Natural killer cell (primary cell): ENCODE measurements at regions not wholly inside any gene's neighbourhood (a gene's known extent, or its start where the extent isn't known, plus 50 kb on each side); places are given as distances from the start of the nearest gene placed in this dataset.
"Not testable (repeated sequence)": the region's sequence is repeated elsewhere in the genome, so short reads cannot be mapped to it uniquely, and the experiment has no call there.

Experiments used
- ATAC-seq, 3 donors: fragments of 150-1000 bp in 2 of 3; fragments of 200-7000 bp in 1 of 3; cut with Tn5 transposase; 1 replicate in 1 of 3; 2 replicates in 2 of 3; pipeline ENCODE4 v1.10.0; 2021; ENCODE audit warnings: mild to moderate bottlenecking in 2 of 3, moderate library complexity in 2 of 3
- DNase-seq, 2 donors: peaks; one replicate each; pipeline versions ENCODE4 v3.0.0 to v3.0.0-alpha.2; 2013 to 2021; ENCODE audit warnings: mixed read lengths in 1 of 2
- H3K27ac ChIP-seq: one replicate; pipeline ENCODE4 v1.5.1; 2013; ENCODE audit warnings: mild to moderate bottlenecking, low read length
- H3K27me3 ChIP-seq: one replicate; pipeline ENCODE4 v1.6.1; 2013; ENCODE audit warnings: low read length; ENCODE audit not compliant: control insufficient read depth, insufficient read depth
- H3K36me3 ChIP-seq: one replicate; pipeline ENCODE4 v1.6.1; 2013; ENCODE audit warnings: low read length; ENCODE audit not compliant: control insufficient read depth, insufficient read depth
- H3K4me1 ChIP-seq: one replicate; pipeline ENCODE4 v1.6.1; 2013; ENCODE audit warnings: low read length; ENCODE audit not compliant: control insufficient read depth, insufficient read depth
- H3K4me3 ChIP-seq: one replicate; pipeline ENCODE4 v1.5.1; 2013; ENCODE audit warnings: low read length
- H3K9me3 ChIP-seq: one replicate; pipeline ENCODE4 v1.6.1; 2013; ENCODE audit warnings: low read length; ENCODE audit not compliant: control insufficient read depth, insufficient read depth
- H3K27ac Mint-ChIP-seq, 2 donors: one replicate each; pipeline ENCODE4 v1.8.0; 2022; ENCODE audit warnings: mild to moderate bottlenecking in 2 of 2, mixed read lengths in 2 of 2, moderate library complexity in 1 of 2
- H3K27me3 Mint-ChIP-seq, 2 donors: one replicate each; pipeline ENCODE4 v1.8.0; 2022; ENCODE audit warnings: low read depth in 2 of 2, mixed read lengths in 2 of 2
- H3K36me3 Mint-ChIP-seq: one replicate; pipeline ENCODE4 v1.8.0; 2022; ENCODE audit warnings: mixed read lengths
- H3K4me1 Mint-ChIP-seq, 2 donors: one replicate each; pipeline ENCODE4 v1.8.0; 2022; ENCODE audit warnings: mixed read lengths in 2 of 2
- H3K4me3 Mint-ChIP-seq: one replicate; pipeline ENCODE4 v1.8.0; 2022; ENCODE audit warnings: mild to moderate bottlenecking, moderate library complexity, mixed read lengths
- H3K9me3 Mint-ChIP-seq, 2 donors: one replicate each; pipeline ENCODE4 v1.8.0; 2022; ENCODE audit warnings: mixed read lengths in 2 of 2
- CTCF ChIP-seq: fragments of 200-600 bp; IDR thresholded peaks from one replicate; pipeline ENCODE4 v1.8.0; 2022; ENCODE audit warnings: antibody characterized with exemption
- WGBS: methylation state at CpG from one replicate; pipeline ENCODE4 v1.1.7; 2013; ENCODE audit warnings: missing lambda C conversion rate; ENCODE audit not compliant: insufficient coverage; 5-methylcytosine and 5-hydroxymethylcytosine counted together
- intact Hi-C: fragments of 100-400 bp; cut with micrococcal nuclease; formaldehyde crosslinking; loops from one replicate; pipeline ENCODE4 v1.14.2; 2022

GRCh38 chr6:80519811-80520594 lies 413.5 kb downstream of the BCKDHB start:
- H3K4me1 Mint-ChIP-seq, result peaks cover 7 to 8% of the 10 kb centered on the region in 2 donors
- H3K4me3 Mint-ChIP-seq, result no peak overlapping the region
- no peak for TF ChIP-seq CTCF
- intact Hi-C loops, result no loop called here
- peaks cover 0 to 2% of the 10 kb centered on the region in 2 donors for H3K9me3 Mint-ChIP-seq
- no peaks in the 10 kb centered on the region for H3K4me1 ChIP-seq
- H3K27me3 ChIP-seq, result no peaks in the 10 kb centered on the region
- H3K4me3 ChIP-seq, result no peak overlapping the region
- no peaks in the 10 kb centered on the region for H3K27me3 Mint-ChIP-seq
- whole genome bisulfite sequencing, result 90% methylated on average over 2 of the region's 2 CpGs
- no peaks in the 10 kb centered on the region for H3K9me3 ChIP-seq
- H3K36me3 Mint-ChIP-seq, result no peaks in the 10 kb centered on the region
- no peaks in the 10 kb centered on the region for H3K36me3 ChIP-seq
- H3K27ac ChIP-seq, result no peak overlapping the region
- ATAC-seq, result no peak
- H3K27ac Mint-ChIP-seq, result no peak overlapping the region
- no peak for DNase-seq

GRCh38 chr6:80517525-80517924 lies 411.1 kb downstream of the BCKDHB start:
- Mint-ChIP-seq H3K36me3 (no peaks in the 10 kb centered on the region), H3K27ac (no peak overlapping the region)

GRCh38 chr6:80510521-80510920 lies 404.1 kb downstream of the BCKDHB start:
- H3K4me1 Mint-ChIP-seq, H3K9me3 Mint-ChIP-seq, H3K36me3 Mint-ChIP-seq, H3K4me3 Mint-ChIP-seq, intact Hi-C loops, H3K4me3 ChIP-seq, H3K27me3 ChIP-seq, H3K27ac ChIP-seq, H3K9me3 ChIP-seq, ATAC-seq, H3K27me3 Mint-ChIP-seq, H3K4me1 ChIP-seq, H3K36me3 ChIP-seq, DNase-seq, H3K27ac Mint-ChIP-seq: not testable (repeated sequence)
- WGBS, result no CpG with 5 or more reads among the region's 1 CpG

More at GRCh38 chr6:80517525-80517924, 411.1 kb downstream of the BCKDHB start:
- Mint-ChIP-seq H3K4me3 (no peak overlapping the region), H3K27me3 (no peaks in the 10 kb centered on the region), H3K9me3 (peaks cover 0 to 4% of the 10 kb centered on the region in 2 donors), H3K4me1 (no peaks in the 10 kb centered on the region)
- H3K36me3 ChIP-seq, result no peaks in the 10 kb centered on the region
- no peaks in the 10 kb centered on the region for H3K27me3 ChIP-seq
- no peak overlapping the region for H3K4me3 ChIP-seq
- ATAC-seq, result no peak
- WGBS, result 100% methylated on average over 1 of the region's 2 CpGs
- TF ChIP-seq CTCF, result no peak
- intact Hi-C loops, result no loop called here
- no peaks in the 10 kb centered on the region for H3K4me1 ChIP-seq
- no peak for DNase-seq
- no peak overlapping the region for H3K27ac ChIP-seq
- no peaks in the 10 kb centered on the region for H3K9me3 ChIP-seq

GRCh38 chr6:80508885-80509630 lies 402.6 kb downstream of the BCKDHB start:
- DNase-seq, result no peak
- Mint-ChIP-seq H3K4me1 (no peaks in the 10 kb centered on the region), H3K9me3 (peaks cover 1 to 2% of the 10 kb centered on the region in 2 donors), H3K27me3 (peaks cover 0 to 5% of the 10 kb centered on the region in 2 donors), H3K36me3 (no peaks in the 10 kb centered on the region), H3K4me3 (no peak overlapping the region), H3K27ac (no peak overlapping the region)
- Histone ChIP-seq H3K9me3 (no peaks in the 10 kb centered on the region), H3K27ac (no peak overlapping the region), H3K36me3 (no peaks in the 10 kb centered on the region), H3K4me3 (no peak overlapping the region), H3K27me3 (no peaks in the 10 kb centered on the region), H3K4me1 (no peaks in the 10 kb centered on the region)
- ATAC-seq, result no peak
- intact Hi-C loops, result no loop called here
- TF ChIP-seq CTCF, result no peak
